ENCODE measurements at regions not wholly inside any gene's neighbourhood (a gene's known extent, or its start where the extent isn't known, plus 50 kb on each side); places are given as distances from the start of the nearest gene placed in this dataset.

- CTCF ChIA-PET = no interaction called here
- 100% methylated on average over 1 of the region's 1 CpG for WGBS (ENCODE audit: insufficient coverage)
Measured at GRCh38 chr3:187888701-187889100, 143.4 kb upstream of the BCL6 start.

GRCh38 chr3:187889106-187889505, 143.8 kb upstream of the BCL6 start:
- H3K27me3 ChIP-seq (replicated peaks in 1 of 4; ENCODE audit: control extremely low read depth in 1 of 4, control insufficient read depth in 3 of 4, insufficient read depth in 4 of 4, low read length in 3 of 4) = no peaks in the 10 kb centered on the region
- no peaks in the 10 kb centered on the region for H3K9me3 Mint-ChIP-seq (ENCODE audit: insufficient read depth)
- H3K4me1 Mint-ChIP-seq = peaks cover 5% of the 10 kb centered on the region
- DNase-seq (no peak), ATAC-seq (ENCODE audit: low read depth) (no peak)
- peaks cover 13% of the 10 kb centered on the region for H3K27me3 Mint-ChIP-seq
- peaks cover 0 to 5% of the 10 kb centered on the region in 2 donors for H3K4me1 ChIP-seq (ENCODE audit: control insufficient read depth in 2 of 2, insufficient read depth in 2 of 2, low read length in 2 of 2)
- H3K4me3 Mint-ChIP-seq = no peak overlapping the region
- no peak overlapping the region for H3K4me2 ChIP-seq (replicated peaks; ENCODE audit: low read depth, low read length, poor library complexity, severe bottlenecking)
- POLR2A ChIA-PET = no interaction called here
- no peak overlapping the region for H3K27ac ChIP-seq (ENCODE audit: low read length in 2 of 2)
- TF ChIP-seq EZH2 (IDR thresholded peaks at IDR 0.05; ENCODE audit: borderline replicate concordance, insufficient read depth, low read depth, low read length, poor library complexity, severe bottlenecking) = no peak
- no peak for TF ChIP-seq CTCF (IDR thresholded peaks at IDR 0.05)
- 100% methylated on average over 2 of the region's 4 CpGs for WGBS (ENCODE audit: insufficient coverage)
- H3K36me3 ChIP-seq (replicated peaks in 1 of 2; ENCODE audit: control extremely low read depth in 1 of 2, control insufficient read depth in 1 of 2, extremely low read depth in 1 of 2, insufficient read depth in 2 of 2, low read length in 1 of 2) = no peaks in the 10 kb centered on the region
- CTCF ChIA-PET = no interaction called here
- H3K9ac ChIP-seq (ENCODE audit: low read length) = no peak overlapping the region
- no peak overlapping the region for H3K27ac Mint-ChIP-seq
- H3K79me2 ChIP-seq (ENCODE audit: control insufficient read depth, insufficient read depth, low read length) = no peaks in the 10 kb centered on the region
- H3K4me3 ChIP-seq (ENCODE audit: control extremely low read depth in 1 of 5, extremely low read depth in 1 of 5, insufficient read depth in 1 of 5, low read depth in 2 of 5, low read length in 4 of 5) = no peak overlapping the region
- no peaks in the 10 kb centered on the region for H3K9me3 ChIP-seq (ENCODE audit: control extremely low read depth in 1 of 3, control insufficient read depth in 2 of 3, insufficient read depth in 1 of 3, low read length in 2 of 3)
- no peaks in the 10 kb centered on the region for H4K20me1 ChIP-seq (ENCODE audit: control insufficient read depth, insufficient read depth, low read length, poor library complexity, severe bottlenecking)
- H2AFZ ChIP-seq (ENCODE audit: insufficient read depth, low read depth, low read length, poor library complexity, severe bottlenecking) = no peak overlapping the region
- intact Hi-C loops (cut with micrococcal nuclease) = no loop called here

More at GRCh38 chr3:187888701-187889100, 143.4 kb upstream of the BCL6 start:
- Mint-ChIP-seq H3K9me3 (ENCODE audit: insufficient read depth) (no peaks in the 10 kb centered on the region), H3K4me1 (peaks cover 5% of the 10 kb centered on the region), H3K27ac (no peak overlapping the region), H3K4me3 (no peak overlapping the region), H3K27me3 (peaks cover 13% of the 10 kb centered on the region)
- H3K4me3 ChIP-seq (ENCODE audit: control extremely low read depth in 1 of 5, extremely low read depth in 1 of 5, insufficient read depth in 1 of 5, low read depth in 2 of 5, low read length in 4 of 5) = no peak overlapping the region
- no peaks in the 10 kb centered on the region for H4K20me1 ChIP-seq (ENCODE audit: control insufficient read depth, insufficient read depth, low read length, poor library complexity, severe bottlenecking)
- H3K9me3 ChIP-seq (ENCODE audit: control extremely low read depth in 1 of 3, control insufficient read depth in 2 of 3, insufficient read depth in 1 of 3, low read length in 2 of 3) = no peaks in the 10 kb centered on the region
- H3K79me2 ChIP-seq (ENCODE audit: control insufficient read depth, insufficient read depth, low read length) = no peaks in the 10 kb centered on the region
- H3K4me1 ChIP-seq (ENCODE audit: control insufficient read depth in 2 of 2, insufficient read depth in 2 of 2, low read length in 2 of 2) = peaks cover 0 to 5% of the 10 kb centered on the region in 2 donors
- H3K36me3 ChIP-seq (replicated peaks in 1 of 2; ENCODE audit: control extremely low read depth in 1 of 2, control insufficient read depth in 1 of 2, extremely low read depth in 1 of 2, insufficient read depth in 2 of 2, low read length in 1 of 2) = no peaks in the 10 kb centered on the region
- TF ChIP-seq CTCF (IDR thresholded peaks at IDR 0.05) = no peak
- no peak for TF ChIP-seq EZH2 (IDR thresholded peaks at IDR 0.05; ENCODE audit: borderline replicate concordance, insufficient read depth, low read depth, low read length, poor library complexity, severe bottlenecking)
- no peak overlapping the region for H3K4me2 ChIP-seq (replicated peaks; ENCODE audit: low read depth, low read length, poor library complexity, severe bottlenecking)
- ATAC-seq (ENCODE audit: low read depth) = no peak
- H3K9ac ChIP-seq (ENCODE audit: low read length) = no peak overlapping the region
- H3K27me3 ChIP-seq (replicated peaks in 1 of 4; ENCODE audit: control extremely low read depth in 1 of 4, control insufficient read depth in 3 of 4, insufficient read depth in 4 of 4, low read length in 3 of 4) = no peaks in the 10 kb centered on the region
- intact Hi-C loops (cut with micrococcal nuclease) = no loop called here
- no peak overlapping the region for H3K27ac ChIP-seq (ENCODE audit: low read length in 2 of 2)
- POLR2A ChIA-PET = no interaction called here
- no peak overlapping the region for H2AFZ ChIP-seq (ENCODE audit: insufficient read depth, low read depth, low read length, poor library complexity, severe bottlenecking)
- DNase-seq = no peak

Measured in B cell (primary cell).